ENCODE measurements at regions not wholly inside any gene's neighbourhood (a gene's known extent, or its start where the extent isn't known, plus 50 kb on each side); places are given as distances from the start of the nearest gene placed in this dataset.

DNA sequence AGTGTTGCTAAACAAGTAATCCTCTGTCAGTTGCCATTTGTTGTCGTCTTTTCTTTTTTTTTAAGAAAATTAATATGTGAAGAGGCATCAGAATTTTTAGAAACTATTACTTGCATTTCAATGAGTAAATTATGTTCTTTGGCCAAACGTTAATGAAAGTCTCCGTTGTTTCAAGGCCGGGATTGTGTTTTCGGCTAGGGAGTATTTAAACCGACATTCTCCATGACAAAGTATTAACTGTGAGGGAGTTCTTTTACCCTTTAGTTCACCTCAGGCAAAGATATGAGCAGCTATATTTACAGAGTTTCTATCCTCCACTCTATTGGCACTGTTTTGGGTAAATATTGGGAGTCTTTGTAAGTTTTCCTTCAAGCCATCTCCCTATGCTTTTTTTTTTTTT is 668.9 kb downstream of the METTL15 start:
- TF ChIP-seq ELF4 (IDR thresholded peaks at IDR 0.05) = no peak
- no peak for TF ChIP-seq FOXA1 (IDR thresholded peaks at IDR 0.05)
- TF ChIP-seq FOXM1 (IDR thresholded peaks at IDR 0.05; ENCODE audit: borderline replicate concordance) = no peak
- TF ChIP-seq SP1 (IDR thresholded peaks at IDR 0.05) = no peak
- TF ChIP-seq SUZ12 (IDR thresholded peaks at IDR 0.05) = no peak
- no peak for TF ChIP-seq ZNF384 (IDR thresholded peaks at IDR 0.05)
- TF ChIP-seq, protein P1, sequence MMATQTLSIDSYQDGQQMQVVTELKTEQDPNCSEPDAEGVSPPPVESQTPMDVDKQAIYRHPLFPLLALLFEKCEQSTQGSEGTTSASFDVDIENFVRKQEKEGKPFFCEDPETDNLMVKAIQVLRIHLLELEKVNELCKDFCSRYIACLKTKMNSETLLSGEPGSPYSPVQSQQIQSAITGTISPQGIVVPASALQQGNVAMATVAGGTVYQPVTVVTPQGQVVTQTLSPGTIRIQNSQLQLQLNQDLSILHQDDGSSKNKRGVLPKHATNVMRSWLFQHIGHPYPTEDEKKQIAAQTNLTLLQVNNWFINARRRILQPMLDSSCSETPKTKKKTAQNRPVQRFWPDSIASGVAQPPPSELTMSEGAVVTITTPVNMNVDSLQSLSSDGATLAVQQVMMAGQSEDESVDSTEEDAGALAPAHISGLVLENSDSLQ (IDR thresholded peaks at IDR 0.05) = no peak
- no peak for DNase-seq (ENCODE audit: extremely low spot score)
- ChIA-PET POLR2A (no interaction called here), CTCF (no interaction called here)

DNA sequence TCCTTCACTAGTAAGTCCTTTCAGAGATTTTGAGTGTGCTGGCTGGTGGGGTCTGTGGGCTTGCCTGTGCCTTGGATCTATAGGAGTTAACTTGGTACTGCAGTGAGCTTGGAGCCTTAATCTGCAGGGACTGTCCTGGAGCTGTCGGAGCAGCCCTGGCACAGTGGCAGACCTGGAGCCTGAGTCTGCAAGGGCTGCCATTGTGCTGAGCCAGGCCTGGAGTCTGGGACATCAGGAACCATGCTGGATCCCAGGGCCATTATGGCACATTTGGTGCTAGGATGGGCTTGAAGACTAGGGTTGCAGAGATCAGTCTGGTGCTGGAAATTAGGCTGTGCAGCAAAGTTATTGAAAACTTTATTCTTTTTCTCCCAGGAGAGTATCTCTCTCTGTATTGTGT is 665.4 kb downstream of the METTL15 start:
- TF ChIP-seq, protein P1 (IDR thresholded peaks at IDR 0.05) = no peak
- no peak for TF ChIP-seq BHLHE40 (IDR thresholded peaks at IDR 0.05; ENCODE audit: borderline replicate concordance)
- TF ChIP-seq FOXA1 (IDR thresholded peaks at IDR 0.05) = no peak
- no peak for TF ChIP-seq FOXM1 (IDR thresholded peaks at IDR 0.05; ENCODE audit: borderline replicate concordance)
- TF ChIP-seq ZNF384 (IDR thresholded peaks at IDR 0.05) = no peak
- no peak for TF ChIP-seq ELF4 (IDR thresholded peaks at IDR 0.05)
- TF ChIP-seq SP1 (IDR thresholded peaks at IDR 0.05) = no peak
- no peak for TF ChIP-seq HDGF (IDR thresholded peaks at IDR 0.05; ENCODE audit: borderline replicate concordance)
- TF ChIP-seq ARNT (IDR thresholded peaks at IDR 0.05) = no peak
- no peak for TF ChIP-seq NFRKB (IDR thresholded peaks at IDR 0.05)
- POLR2A ChIA-PET = no interaction called here
- CTCF ChIA-PET = no interaction called here
- no peak for DNase-seq (ENCODE audit: extremely low spot score)

DNA sequence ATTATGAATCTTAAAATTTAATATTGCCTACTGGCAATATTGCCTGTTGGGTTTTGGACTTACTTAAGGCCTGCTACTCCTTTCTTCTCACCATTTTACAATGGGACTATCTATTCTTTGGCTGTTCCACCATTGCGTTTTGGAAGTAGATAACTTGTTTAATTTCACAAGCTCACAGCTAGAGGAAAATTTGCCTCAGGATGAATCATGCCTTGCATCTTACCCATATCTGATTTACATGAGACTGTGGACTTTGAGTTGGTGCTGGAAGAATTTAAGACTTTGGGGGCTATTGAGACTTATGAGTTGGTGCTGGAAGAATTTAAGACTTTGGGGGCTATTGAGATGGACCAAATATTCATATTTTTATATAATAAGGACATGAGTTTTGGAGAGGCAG is 662.6 kb downstream of the METTL15 start:
- no peak for TF ChIP-seq FOXK2 (IDR thresholded peaks at IDR 0.05)
- TF ChIP-seq BHLHE40 (IDR thresholded peaks at IDR 0.05; ENCODE audit: borderline replicate concordance) = no peak
- TF ChIP-seq ZNF384 (IDR thresholded peaks at IDR 0.05) = no peak
- TF ChIP-seq ARNT (IDR thresholded peaks at IDR 0.05) = no peak
- no peak for TF ChIP-seq FOXM1 (IDR thresholded peaks at IDR 0.05; ENCODE audit: borderline replicate concordance)
- TF ChIP-seq LEF1 (IDR thresholded peaks at IDR 0.05; ENCODE audit: borderline replicate concordance) = no peak
- no peak for TF ChIP-seq ELF4 (IDR thresholded peaks at IDR 0.05)
- TF ChIP-seq HDGF (IDR thresholded peaks at IDR 0.05; ENCODE audit: borderline replicate concordance) = no peak
- TF ChIP-seq SUZ12 (IDR thresholded peaks at IDR 0.05) = no peak
- no peak for TF ChIP-seq TARDBP (IDR thresholded peaks at IDR 0.05)
- CTCF ChIA-PET = no interaction called here
- POLR2A ChIA-PET = no interaction called here
- no peak for DNase-seq (ENCODE audit: extremely low spot score)

DNA sequence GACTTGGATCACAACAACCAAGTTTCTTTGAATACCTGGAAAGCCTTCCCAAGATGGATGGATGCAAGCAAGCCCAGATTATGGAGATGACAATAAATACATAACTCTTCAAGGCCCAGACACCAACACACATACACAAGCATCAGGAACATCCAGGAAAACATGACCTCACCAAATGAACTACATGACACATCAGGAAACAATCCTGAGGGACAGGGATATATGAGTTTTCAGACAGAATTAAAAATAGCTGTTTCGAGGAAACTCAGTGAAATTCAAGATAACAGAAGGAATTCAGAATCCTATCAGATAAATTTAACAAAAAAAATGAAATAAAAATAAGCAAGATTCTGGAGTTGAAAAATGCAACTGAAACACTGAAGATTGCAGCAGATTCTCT is 659.4 kb downstream of the METTL15 start:
- CTCF ChIA-PET = no interaction called here
- no peak for DNase-seq (ENCODE audit: extremely low spot score)
- POLR2A ChIA-PET = no interaction called here
- TF ChIP-seq HDGF (IDR thresholded peaks at IDR 0.05; ENCODE audit: borderline replicate concordance) (no peak), SP1 (IDR thresholded peaks at IDR 0.05) (no peak), FOXA1 (IDR thresholded peaks at IDR 0.05) (no peak), FOXK2 (IDR thresholded peaks at IDR 0.05) (no peak), CTBP1 (IDR thresholded peaks at IDR 0.05; ENCODE audit: borderline replicate concordance) (no peak), TARDBP (IDR thresholded peaks at IDR 0.05) (no peak), FOXM1 (IDR thresholded peaks at IDR 0.05; ENCODE audit: borderline replicate concordance) (no peak), ARNT (IDR thresholded peaks at IDR 0.05) (no peak), ZNF384 (IDR thresholded peaks at IDR 0.05) (no peak)

GRCh38 chr11:28763876-28764275 is 655.7 kb downstream of the METTL15 start:
- no peak for DNase-seq (ENCODE audit: extremely low spot score)
- TF ChIP-seq ELF4 (IDR thresholded peaks at IDR 0.05) = no peak
- no peak for TF ChIP-seq LEF1 (IDR thresholded peaks at IDR 0.05; ENCODE audit: borderline replicate concordance)
- no peak for TF ChIP-seq BHLHE40 (IDR thresholded peaks at IDR 0.05; ENCODE audit: borderline replicate concordance)
- TF ChIP-seq L3MBTL2 (conservative IDR thresholded peaks at IDR 0.05) = no peak
- no peak for TF ChIP-seq TARDBP (IDR thresholded peaks at IDR 0.05)
- TF ChIP-seq ARNT (IDR thresholded peaks at IDR 0.05) = no peak
- TF ChIP-seq SUZ12 (IDR thresholded peaks at IDR 0.05) = no peak
- no peak for TF ChIP-seq FOXM1 (IDR thresholded peaks at IDR 0.05; ENCODE audit: borderline replicate concordance)
- TF ChIP-seq, protein P1 (IDR thresholded peaks at IDR 0.05) = no peak
- no peak for TF ChIP-seq NFRKB (IDR thresholded peaks at IDR 0.05)
- TF ChIP-seq SP1 (IDR thresholded peaks at IDR 0.05) = no peak
- no peak for TF ChIP-seq ZNF384 (IDR thresholded peaks at IDR 0.05)
- TF ChIP-seq CTBP1 (IDR thresholded peaks at IDR 0.05; ENCODE audit: borderline replicate concordance) = no peak
- no peak for TF ChIP-seq FOXK2 (IDR thresholded peaks at IDR 0.05)
- no peak for TF ChIP-seq HDGF (IDR thresholded peaks at IDR 0.05; ENCODE audit: borderline replicate concordance)
- TF ChIP-seq FOXA1 (IDR thresholded peaks at IDR 0.05) = no peak
- ChIA-PET POLR2A (no interaction called here), CTCF (no interaction called here)

DNA sequence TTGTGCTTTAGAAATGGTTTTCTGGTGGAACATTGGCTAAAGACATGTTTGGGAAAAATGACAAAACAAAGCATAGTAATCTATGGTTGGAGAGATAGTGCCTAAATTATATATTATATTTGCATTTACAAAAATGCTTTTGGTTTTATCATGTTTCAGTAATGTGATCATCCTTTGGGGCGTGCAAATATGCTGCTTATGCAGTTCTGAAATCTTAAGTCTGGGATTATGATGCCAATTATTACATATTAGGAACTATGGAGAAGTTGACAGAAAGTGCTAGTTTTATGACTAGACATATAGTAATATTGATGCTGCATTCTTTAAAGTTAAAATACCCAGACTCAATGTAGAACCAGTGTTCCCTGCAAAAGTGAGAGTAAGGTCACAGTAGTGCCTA is 655.0 kb downstream of the METTL15 start:
- ChIA-PET CTCF (no interaction called here), POLR2A (no interaction called here)
- no peak for DNase-seq (ENCODE audit: extremely low spot score)
- TF ChIP-seq FOXA1 (IDR thresholded peaks at IDR 0.05) (no peak), ARNT (IDR thresholded peaks at IDR 0.05) (no peak), ZNF384 (IDR thresholded peaks at IDR 0.05) (no peak), NFRKB (IDR thresholded peaks at IDR 0.05) (no peak), HDGF (IDR thresholded peaks at IDR 0.05; ENCODE audit: borderline replicate concordance) (no peak), FOXM1 (IDR thresholded peaks at IDR 0.05; ENCODE audit: borderline replicate concordance) (no peak), BHLHE40 (IDR thresholded peaks at IDR 0.05; ENCODE audit: borderline replicate concordance) (no peak), SUZ12 (IDR thresholded peaks at IDR 0.05) (no peak), CTBP1 (IDR thresholded peaks at IDR 0.05; ENCODE audit: borderline replicate concordance) (no peak), SP1 (IDR thresholded peaks at IDR 0.05) (no peak), TARDBP (IDR thresholded peaks at IDR 0.05) (no peak), FOXK2 (IDR thresholded peaks at IDR 0.05) (no peak), ELF4 (IDR thresholded peaks at IDR 0.05) (no peak), LEF1 (IDR thresholded peaks at IDR 0.05; ENCODE audit: borderline replicate concordance) (no peak), L3MBTL2 (conservative IDR thresholded peaks at IDR 0.05) (no peak)
- TF ChIP-seq, protein P1 (IDR thresholded peaks at IDR 0.05) = no peak
